ENCODE measurements at regions not wholly inside any gene's neighbourhood (a gene's known extent, or its start where the extent isn't known, plus 50 kb on each side); places are given as distances from the start of the nearest gene placed in this dataset.

DNA sequence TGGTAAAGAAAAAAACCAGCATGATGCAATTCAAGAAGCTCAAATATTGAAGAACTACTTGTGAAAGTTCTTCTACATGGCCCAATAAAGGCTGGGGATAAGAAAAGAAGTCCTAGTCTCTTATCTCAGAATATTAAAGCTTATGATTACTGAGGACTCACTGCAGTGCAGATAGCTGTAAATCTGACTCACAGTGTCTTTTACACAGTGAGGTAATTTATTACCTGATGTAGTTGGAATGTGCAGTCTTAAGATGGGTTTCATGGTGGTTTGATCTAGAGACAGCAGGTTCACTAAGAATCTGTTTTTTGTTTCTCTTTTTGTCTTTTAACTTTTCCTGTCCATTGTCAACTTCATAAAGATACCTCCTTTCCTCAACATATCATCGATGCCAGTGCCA, 484.0 kb upstream of the MAP2 start:
- Histone ChIP-seq H3K27ac (no peak overlapping the region), H3K9me3 (no peaks in the 10 kb centered on the region), H3K4me3 (no peak overlapping the region), H3K36me3 (ENCODE audit: insufficient read depth in 1 of 2, low read depth in 1 of 2) (no peaks in the 10 kb centered on the region), H3K27me3 (ENCODE audit: insufficient read depth in 3 of 3, low read length in 2 of 3) (no peaks in the 10 kb centered on the region), H3K4me1 (no peaks in the 10 kb centered on the region)
- intact Hi-C loops (cut with DNase I): no loop called here
- TF ChIP-seq, protein P1, sequence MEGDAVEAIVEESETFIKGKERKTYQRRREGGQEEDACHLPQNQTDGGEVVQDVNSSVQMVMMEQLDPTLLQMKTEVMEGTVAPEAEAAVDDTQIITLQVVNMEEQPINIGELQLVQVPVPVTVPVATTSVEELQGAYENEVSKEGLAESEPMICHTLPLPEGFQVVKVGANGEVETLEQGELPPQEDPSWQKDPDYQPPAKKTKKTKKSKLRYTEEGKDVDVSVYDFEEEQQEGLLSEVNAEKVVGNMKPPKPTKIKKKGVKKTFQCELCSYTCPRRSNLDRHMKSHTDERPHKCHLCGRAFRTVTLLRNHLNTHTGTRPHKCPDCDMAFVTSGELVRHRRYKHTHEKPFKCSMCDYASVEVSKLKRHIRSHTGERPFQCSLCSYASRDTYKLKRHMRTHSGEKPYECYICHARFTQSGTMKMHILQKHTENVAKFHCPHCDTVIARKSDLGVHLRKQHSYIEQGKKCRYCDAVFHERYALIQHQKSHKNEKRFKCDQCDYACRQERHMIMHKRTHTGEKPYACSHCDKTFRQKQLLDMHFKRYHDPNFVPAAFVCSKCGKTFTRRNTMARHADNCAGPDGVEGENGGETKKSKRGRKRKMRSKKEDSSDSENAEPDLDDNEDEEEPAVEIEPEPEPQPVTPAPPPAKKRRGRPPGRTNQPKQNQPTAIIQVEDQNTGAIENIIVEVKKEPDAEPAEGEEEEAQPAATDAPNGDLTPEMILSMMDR (IDR thresholded peaks at IDR 0.05): no peak
- ATAC-seq (no peak), DNase-seq (no peak)
- WGBS, 3 donors: 74 to 100% (median 84%) methylated on average over 1 of the region's 1 CpG

DNA sequence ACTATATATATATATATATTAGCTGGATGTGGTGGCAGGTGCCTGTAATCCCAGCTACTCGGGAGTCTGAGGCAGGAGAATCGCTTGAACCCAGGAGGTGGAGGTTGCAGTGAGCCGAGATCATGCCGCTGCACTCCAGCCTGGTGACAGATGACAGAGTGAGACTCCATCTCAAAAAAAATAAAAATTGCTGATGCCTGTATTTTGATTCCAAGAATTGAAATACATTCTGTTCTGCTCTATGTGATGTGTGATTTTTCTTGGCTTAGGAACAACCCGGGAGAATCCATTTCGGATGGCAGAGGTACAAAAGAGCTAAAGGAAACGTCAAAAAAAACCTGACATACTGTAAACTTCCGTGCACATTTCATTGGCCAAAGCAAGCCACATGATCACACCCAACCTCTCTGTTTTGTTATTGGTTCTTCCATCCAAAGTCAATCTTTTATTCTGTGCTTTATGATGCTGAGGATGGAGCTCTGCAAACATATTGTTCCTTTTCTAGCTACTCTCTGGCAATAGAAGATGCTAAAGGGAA, 478.1 kb upstream of the MAP2 start:
- 65 to 71% (median 67%) methylated on average over 8 of the region's 8 CpGs for WGBS, 3 donors
- Histone ChIP-seq H3K27me3 (ENCODE audit: insufficient read depth in 3 of 3, low read length in 2 of 3) (no peaks in the 10 kb centered on the region), H3K4me1 (no peaks in the 10 kb centered on the region), H3K27ac (no peak overlapping the region), H3K4me3 (no peak overlapping the region), H3K9me3 (no peaks in the 10 kb centered on the region), H3K36me3 (ENCODE audit: insufficient read depth in 1 of 2, low read depth in 1 of 2) (no peaks in the 10 kb centered on the region)
- intact Hi-C loops (cut with DNase I): no loop called here
- no peak for ATAC-seq
- TF ChIP-seq, protein P1 (IDR thresholded peaks at IDR 0.05): no peak
- no peak for DNase-seq

DNA sequence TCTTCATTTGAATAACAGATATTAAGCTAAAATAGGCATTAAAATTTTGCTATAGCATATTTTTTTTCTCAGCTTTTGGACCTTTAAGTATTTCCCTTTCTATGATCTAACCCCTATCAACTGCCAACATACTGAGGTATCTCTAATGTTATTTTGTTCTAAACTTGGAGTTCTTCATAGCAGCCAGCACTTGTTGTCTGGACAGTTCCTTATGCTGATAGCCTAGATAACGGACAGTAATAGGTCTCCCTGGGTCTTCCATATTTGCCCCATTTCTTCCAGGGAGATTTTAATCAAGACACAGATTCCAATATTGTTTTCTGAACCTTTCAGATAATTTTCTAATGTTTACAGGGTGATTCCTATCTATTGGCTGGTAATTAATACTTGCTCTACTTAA, 475.8 kb upstream of the MAP2 start:
- no peak overlapping the region for H3K4me3 ChIP-seq

DNA sequence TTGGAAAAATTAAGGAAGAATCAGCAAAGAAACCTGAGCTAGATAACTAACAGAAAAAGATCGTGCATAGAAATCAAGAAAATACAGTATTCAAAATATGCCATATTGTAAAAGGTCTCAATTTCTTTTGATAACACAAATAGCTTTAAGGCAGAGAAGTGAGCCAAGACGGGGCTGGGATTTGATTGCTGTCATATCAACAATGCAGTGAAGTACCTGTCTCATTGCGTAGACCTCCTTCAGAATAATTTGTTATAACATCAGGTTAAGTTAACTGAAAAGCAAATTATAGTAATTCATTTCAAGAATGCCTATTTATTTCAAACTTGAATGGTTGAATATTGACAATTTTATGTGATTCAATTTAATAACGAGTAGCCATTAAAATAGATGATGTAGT, 453.8 kb upstream of the MAP2 start:
- Histone ChIP-seq H3K27ac (no peak overlapping the region), H3K4me1 (no peaks in the 10 kb centered on the region), H3K4me3 (no peak overlapping the region), H3K9me3 (no peaks in the 10 kb centered on the region), H3K27me3 (ENCODE audit: insufficient read depth in 3 of 3, low read length in 2 of 3) (no peaks in the 10 kb centered on the region), H3K36me3 (ENCODE audit: insufficient read depth in 1 of 2, low read depth in 1 of 2) (no peaks in the 10 kb centered on the region)
- TF ChIP-seq, protein P1 (IDR thresholded peaks at IDR 0.05): no peak
- ATAC-seq (no peak), DNase-seq (no peak)
- WGBS, 3 donors: 73 to 78% (median 74%) methylated on average over 4 of the region's 4 CpGs
- intact Hi-C loops (cut with DNase I): no loop called here

More for the DNA sequence above, 475.8 kb upstream of the MAP2 start:
- WGBS, 3 donors: 17 to 38% (median 25%) methylated on average over 1 of the region's 1 CpG
- TF ChIP-seq, protein P1 (IDR thresholded peaks at IDR 0.05): no peak
- Histone ChIP-seq H3K9me3 (no peaks in the 10 kb centered on the region), H3K27ac (no peak overlapping the region), H3K27me3 (ENCODE audit: insufficient read depth in 3 of 3, low read length in 2 of 3) (no peaks in the 10 kb centered on the region), H3K4me1 (no peaks in the 10 kb centered on the region), H3K36me3 (ENCODE audit: insufficient read depth in 1 of 2, low read depth in 1 of 2) (no peaks in the 10 kb centered on the region)
- DNase-seq (no peak), ATAC-seq (no peak)
- intact Hi-C loops (cut with DNase I): no loop called here

DNA sequence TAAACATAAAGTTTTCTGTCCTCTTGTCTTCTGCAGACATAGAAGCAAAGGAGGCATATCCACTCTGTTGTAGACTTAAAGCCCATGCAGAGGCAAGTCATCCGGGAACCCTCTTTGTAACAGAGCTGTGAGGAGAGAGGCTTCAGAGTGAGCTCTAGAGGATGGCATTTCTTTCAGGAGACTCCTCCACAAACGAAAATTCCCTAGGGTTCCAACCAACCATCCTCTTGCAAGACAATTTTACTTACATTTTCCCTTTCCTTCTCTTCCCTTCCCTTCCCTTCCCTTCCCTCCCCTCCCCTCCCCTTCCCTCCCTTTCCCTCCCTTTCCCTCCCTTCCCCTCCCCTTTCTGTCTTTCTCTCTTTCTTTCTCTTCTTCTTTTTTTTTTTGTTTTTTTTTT, 446.3 kb upstream of the MAP2 start:
- WGBS, 3 donors: 48 to 58% (median 51%) methylated on average over 2 of the region's 2 CpGs
- no peak for ATAC-seq
- no peak for DNase-seq
- no peaks in the 10 kb centered on the region for H3K9me3 ChIP-seq
- no peaks in the 10 kb centered on the region for H3K4me1 ChIP-seq
- H3K36me3 ChIP-seq (ENCODE audit: insufficient read depth in 1 of 2, low read depth in 1 of 2): no peaks in the 10 kb centered on the region
- intact Hi-C loops (cut with DNase I): no loop called here
- no peak overlapping the region for H3K27ac ChIP-seq
- H3K4me3 ChIP-seq: no peak overlapping the region
- TF ChIP-seq, protein P1 (IDR thresholded peaks at IDR 0.05): no peak
- no peaks in the 10 kb centered on the region for H3K27me3 ChIP-seq (ENCODE audit: insufficient read depth in 3 of 3, low read length in 2 of 3)
